HCT116 (cell line): ENCODE measurements at regions not wholly inside any gene's neighbourhood (a gene's known extent, or its start where the extent isn't known, plus 50 kb on each side); places are given as distances from the start of the nearest gene placed in this dataset.

Source experiments
- ATAC-seq: fragments of 200-7000 bp; cut with Tn5 transposase; 2 replicates; pipeline ENCODE4 v1.9.1; 2020; ENCODE audit warnings: mild to moderate bottlenecking, moderate library complexity
- BruUV-seq: library from RNA; stranded (reverse); fragments of 400-500 nt; replicated peaks from 2 replicates; lab custom pipeline; 2021; lab: Mats Ljungman, UMichigan
- CTCF ChIA-PET: fragments of 300-600 bp; sonication (Branson Sonifier 250); formaldehyde crosslinking; loops from one replicate; lab custom pipeline; 2021; ENCODE audit warnings: antibody characterized with exemption; lab: Charles Lee
- POLR2A ChIA-PET: fragments of 300-600, 350-600 bp; sonication (Branson Sonifier 250); formaldehyde crosslinking; loops from one replicate; lab custom pipeline; 2021; ENCODE audit warnings: antibody characterized with exemption; lab: Charles Lee
- RAD21 ChIA-PET, 2 experiments: fragments of 300-600 bp; sonication (Branson Sonifier 250); formaldehyde crosslinking; loops; one replicate each; lab custom pipeline; 2023; ENCODE audit warnings: low total read pairs in 2 of 2; ENCODE audit not compliant: uncharacterized antibody in 2 of 2, unreplicated experiment in 2 of 2, low non-redundant PET in 1 of 2; lab: Charles Lee
- DNase-seq: peaks from one replicate; pipeline ENCODE4 v3.0.0-alpha.2; 2010; ENCODE audit warnings: low read depth, low spot score
- H2AFZ ChIP-seq: fragments of 200-600 bp; shearing (Covaris generic), sonication (generic); 2 replicates; pipeline ENCODE4 v1.6.1; 2017; ENCODE audit warnings: low read depth, mixed run types, mixed read lengths, antibody characterized with exemption, low read length; ENCODE audit not compliant: poor library complexity, severe bottlenecking
- H3K27ac ChIP-seq: 2 replicates; pipeline ENCODE4 v1.5.1; 2012; ENCODE audit warnings: low read depth, low read length
- H3K27me3 ChIP-seq: fragments of 200-600 bp; sonication (generic); 2 replicates; pipeline ENCODE4 v1.6.1; 2016; ENCODE audit warnings: mixed run types, low read length, mixed read lengths; ENCODE audit not compliant: insufficient read depth
- H3K36me3 ChIP-seq, 2 experiments: fragments of 200-500 bp in 1 of 2; fragments of 200-600 bp in 1 of 2; sonication (Bioruptor generic) in 1 of 2; sonication (generic) in 1 of 2; 2 replicates each; pipeline versions ENCODE4 v1.5.1 to v1.6.1; 2014 to 2016; ENCODE audit warnings: low read length in 2 of 2, inconsistent platforms in 1 of 2, mixed read lengths in 1 of 2, mixed run types in 1 of 2; ENCODE audit not compliant: insufficient read depth in 2 of 2, control insufficient read depth in 1 of 2
- H3K4me1 ChIP-seq, 2 experiments: fragments of 200-600 bp in 1 of 2; sonication (generic) in 1 of 2; 2 replicates each; pipeline versions ENCODE4 v1.5.1 to v1.6.1; 2012 to 2017; ENCODE audit warnings: low read length in 2 of 2, inconsistent platforms in 1 of 2, mild to moderate bottlenecking in 1 of 2, mixed read lengths in 1 of 2, mixed run types in 1 of 2, moderate library complexity in 1 of 2; ENCODE audit not compliant: insufficient read depth in 2 of 2, control insufficient read depth in 1 of 2
- H3K4me2 ChIP-seq: fragments of 200-600 bp; sonication (generic); 2 replicates; pipeline ENCODE4 v1.6.1; 2017; ENCODE audit warnings: mixed run types, low read length, mixed read lengths
- H3K4me3 ChIP-seq, 2 experiments: fragments of 200-600 bp in 1 of 2; sonication (generic) in 1 of 2; replicated peaks in 1 of 2; 2 replicates each; pipeline ENCODE4 v1.5.1; 2011 to 2016; ENCODE audit warnings: low read length in 2 of 2, control low read depth in 1 of 2, low read depth in 1 of 2, mild to moderate bottlenecking in 1 of 2, mixed read lengths in 1 of 2, mixed run types in 1 of 2
- H3K79me2 ChIP-seq: fragments of 200-600 bp; sonication (generic); 2 replicates; pipeline ENCODE4 v1.6.1; 2017; ENCODE audit warnings: mild to moderate bottlenecking, mixed run types, low read length, moderate library complexity, mixed read lengths; ENCODE audit not compliant: insufficient read depth
- H3K9ac ChIP-seq: fragments of 200-600 bp; sonication (generic); 2 replicates; pipeline ENCODE4 v1.6.1; 2016; ENCODE audit warnings: low read length, mixed read lengths
- H3K9me2 ChIP-seq: fragments of 200-600 bp; sonication (generic), shearing (Covaris generic); 2 replicates; pipeline ENCODE4 v1.6.1; 2017; ENCODE audit warnings: mixed run types, mild to moderate bottlenecking, moderate library complexity; ENCODE audit not compliant: insufficient read depth
- H3K9me3 ChIP-seq, 2 experiments: fragments of 200-500 bp in 1 of 2; fragments of 200-600 bp in 1 of 2; sonication (Bioruptor generic) in 1 of 2; sonication (generic) in 1 of 2; 2 replicates each; pipeline ENCODE4 v1.6.1; 2014 to 2017; ENCODE audit warnings: low read length in 2 of 2, mixed read lengths in 2 of 2, inconsistent platforms in 1 of 2, low read depth in 1 of 2, mild to moderate bottlenecking in 1 of 2, mixed run types in 1 of 2, moderate library complexity in 1 of 2; ENCODE audit not compliant: control insufficient read depth in 1 of 2, insufficient read depth in 1 of 2
- H4K20me1 ChIP-seq: fragments of 200-600 bp; sonication (generic), shearing (Covaris generic); 2 replicates; pipeline ENCODE4 v1.6.1; 2017; ENCODE audit warnings: mixed run types, mild to moderate bottlenecking, moderate library complexity; ENCODE audit not compliant: insufficient read depth
- ATF3 ChIP-seq: IDR thresholded peaks from 2 replicates; pipeline ENCODE4 v1.6.1; 2012
- ELF1 ChIP-seq: IDR thresholded peaks from 2 replicates; pipeline ENCODE4 v1.6.1; 2012; ENCODE audit warnings: low read depth, borderline replicate concordance
- EZH2phosphoT487 ChIP-seq: fragments of 200-600 bp; IDR thresholded peaks from 2 replicates; pipeline ENCODE4 v1.6.1; 2018; ENCODE audit warnings: antibody characterized with exemption, borderline replicate concordance
- FOSL1 ChIP-seq: IDR thresholded peaks from 2 replicates; pipeline ENCODE4 v1.6.1; 2012; ENCODE audit warnings: low read depth
- JUND ChIP-seq: IDR thresholded peaks from 2 replicates; pipeline ENCODE4 v1.6.1; 2012
- RAD21 ChIP-seq: IDR thresholded peaks from 2 replicates; pipeline ENCODE4 v1.6.1; 2012; ENCODE audit warnings: low read depth, mild to moderate bottlenecking
- SP1 ChIP-seq: IDR thresholded peaks from 2 replicates; pipeline ENCODE4 v1.6.1; 2012; ENCODE audit warnings: low read depth
- YY1 ChIP-seq: IDR thresholded peaks from 2 replicates; pipeline ENCODE4 v1.6.1; 2011; ENCODE audit warnings: low read length, low read depth, moderate library complexity, mild to moderate bottlenecking; ENCODE audit not compliant: insufficient replicate concordance; ENCODE audit errors: extremely low read depth
- ZBTB33 ChIP-seq: IDR thresholded peaks from 2 replicates; pipeline ENCODE4 v1.6.1; 2011; ENCODE audit warnings: mild to moderate bottlenecking, low read length, moderate library complexity; ENCODE audit not compliant: insufficient replicate concordance; ENCODE audit errors: extremely low read depth
- ZNF274 ChIP-seq: fragments of 200-500 bp; sonication (Bioruptor generic); IDR thresholded peaks from 2 replicates; pipeline ENCODE4 v1.6.1; 2014; ENCODE audit warnings: mild to moderate bottlenecking, low read depth, low read length, inconsistent platforms
- intact Hi-C: fragments of 100-400 bp; cut with micrococcal nuclease; formaldehyde crosslinking; loops from 2 replicates; pipeline ENCODE4 v1.10.0; 2022
- TF ChIP-seq, protein P1 (sequence below): IDR thresholded peaks from 2 replicates; pipeline ENCODE4 v1.6.1; 2012

DNA sequence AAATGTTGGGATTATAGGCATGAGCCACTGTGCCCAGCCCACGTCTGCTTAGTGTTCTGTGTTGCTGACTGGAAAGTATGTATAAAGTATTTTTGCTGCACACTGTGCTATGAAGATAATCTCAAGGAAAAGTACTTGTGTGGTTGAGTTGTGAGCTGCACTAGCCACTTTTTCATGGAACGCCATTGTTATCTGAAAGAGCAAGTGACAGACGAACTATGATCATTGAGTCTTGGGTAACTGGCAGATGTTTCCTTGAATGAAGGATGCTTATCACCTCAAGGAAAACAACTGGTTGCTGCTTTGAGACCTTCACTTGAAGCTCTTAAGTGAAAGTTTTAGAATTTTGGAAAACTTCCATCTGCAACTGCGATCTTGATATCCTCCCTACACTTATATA, 82.2 kb upstream of the KCTD1 start:
- H3K36me3 ChIP-seq, result no peaks in the 10 kb centered on the region
- no peak overlapping the region for H3K4me3 ChIP-seq
- no peak overlapping the region for H3K9ac ChIP-seq
- no peak overlapping the region for H3K27ac ChIP-seq
- no peak overlapping the region for H2AFZ ChIP-seq
- CTCF ChIA-PET, result no interaction called here
- DNase-seq, result no peak
- no peaks in the 10 kb centered on the region for H3K79me2 ChIP-seq
- no peaks in the 10 kb centered on the region for H3K27me3 ChIP-seq
- no TSS peak for BruUV-seq
- no peak overlapping the region for H3K4me2 ChIP-seq
- RAD21 ChIA-PET, result no interaction called here
- POLR2A ChIA-PET, result no interaction called here
- H3K4me1 ChIP-seq, result no peaks in the 10 kb centered on the region
- no peaks in the 10 kb centered on the region for H3K9me3 ChIP-seq
- intact Hi-C loops, result no loop called here
- no peaks in the 10 kb centered on the region for H4K20me1 ChIP-seq
- no peak for TF ChIP-seq FOSL1
- no peak for TF ChIP-seq ZBTB33
- no peak for TF ChIP-seq RAD21
- TF ChIP-seq YY1, result no peak
- no peak for TF ChIP-seq EZH2phosphoT487
- TF ChIP-seq, protein P1, sequence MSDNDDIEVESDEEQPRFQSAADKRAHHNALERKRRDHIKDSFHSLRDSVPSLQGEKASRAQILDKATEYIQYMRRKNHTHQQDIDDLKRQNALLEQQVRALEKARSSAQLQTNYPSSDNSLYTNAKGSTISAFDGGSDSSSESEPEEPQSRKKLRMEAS, result no peak
- TF ChIP-seq JUND, result no peak
- no peak for TF ChIP-seq ZNF274
- TF ChIP-seq ELF1, result no peak
- TF ChIP-seq ATF3, result no peak
- no peak for TF ChIP-seq SP1
- TF ChIP-seq, all 23 proteins: peak for 0
- ATAC-seq, result no peak
- H3K9me2 ChIP-seq, result no peaks in the 10 kb centered on the region
